AG10803 (cell line): ENCODE measurements at regions not wholly inside any gene's neighbourhood (a gene's known extent, or its start where the extent isn't known, plus 50 kb on each side); places are given as distances from the start of the nearest gene placed in this dataset.

ENCODE experiments used
- DNase-seq: peaks from one replicate; pipeline ENCODE4 v3.0.0; 2010; ENCODE audit warnings: low read depth
- H3K4me3 ChIP-seq: 2 replicates; pipeline ENCODE4 v1.5.1; 2011; ENCODE audit warnings: mild to moderate bottlenecking, low read length, control low read depth
- CTCF ChIP-seq: conservative IDR thresholded peaks from 2 replicates; pipeline ENCODE4 v1.5.1; 2011; ENCODE audit warnings: mild to moderate bottlenecking, low read length, control low read depth, inconsistent platforms

GRCh38 chrX:147847999-147848398, 63.7 kb upstream of the FMR1 start:
- no peak for TF ChIP-seq CTCF
- DNase-seq = no peak
- H3K4me3 ChIP-seq = no peak overlapping the region

- DNase-seq = no peak
- TF ChIP-seq CTCF = no peak
- H3K4me3 ChIP-seq = no peak overlapping the region
Measured at GRCh38 chrX:147848543-147849443, 62.9 kb upstream of the FMR1 start.

- no peak overlapping the region for H3K4me3 ChIP-seq
- no peak for DNase-seq
- TF ChIP-seq CTCF = no peak
Measured at GRCh38 chrX:147850875-147851274, 60.8 kb upstream of the FMR1 start.

- TF ChIP-seq CTCF = no peak
- H3K4me3 ChIP-seq = no peak overlapping the region
- no peak for DNase-seq
Measured at GRCh38 chrX:147853701-147854100, 58.0 kb upstream of the FMR1 start.

- TF ChIP-seq CTCF = no peak
- no peak overlapping the region for H3K4me3 ChIP-seq
- DNase-seq = no peak
Measured at GRCh38 chrX:147859666-147860065, 52.1 kb upstream of the FMR1 start.
